ENCODE measurements at regions not wholly inside any gene's neighbourhood (a gene's known extent, or its start where the extent isn't known, plus 50 kb on each side); places are given as distances from the start of the nearest gene placed in this dataset.

DNA sequence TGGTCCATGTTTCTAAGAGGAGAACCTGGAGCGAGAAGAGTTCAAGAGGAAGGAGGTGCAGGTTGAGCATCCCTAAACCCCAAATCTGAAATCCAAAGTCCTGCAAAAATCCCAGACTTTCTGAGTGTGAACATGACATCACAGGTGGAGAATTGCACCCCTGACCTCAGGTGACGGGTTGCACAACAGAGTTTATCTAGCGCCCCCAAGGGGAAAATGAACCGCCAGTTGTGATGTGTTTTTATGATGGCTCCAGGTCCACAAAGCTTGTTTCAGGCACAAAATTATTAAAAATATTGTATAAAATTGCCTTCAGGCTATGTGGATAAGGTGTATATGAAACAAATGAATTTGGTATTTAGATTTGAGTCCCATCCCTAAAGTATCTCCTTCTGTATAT, 420.0 kb downstream of the GABRB3 start:
- Histone ChIP-seq H4K20me1 (ENCODE audit: control insufficient read depth, insufficient read depth, low read depth, low read length) (no peaks in the 10 kb centered on the region), H3K27ac (ENCODE audit: low read depth, low read length) (no peak overlapping the region), H3K4me3 (ENCODE audit: low read length) (no peak overlapping the region), H3K4me2 (ENCODE audit: low read length) (no peak overlapping the region), H3K9me3 (ENCODE audit: control insufficient read depth, insufficient read depth, low read length) (peaks cover 5% of the 10 kb centered on the region; the same call in 1 of the 2 replicates), H3F3A (ENCODE audit: control insufficient read depth, insufficient read depth) (no peaks in the 10 kb centered on the region), H3K36me3 (ENCODE audit: control insufficient read depth, low read length) (no peaks in the 10 kb centered on the region), H3K9me2 (replicated peaks; ENCODE audit: control insufficient read depth, low read length) (no peaks in the 10 kb centered on the region), H3K27me3 (ENCODE audit: control insufficient read depth, low read length) (no peaks in the 10 kb centered on the region), H3K4me1 (ENCODE audit: control insufficient read depth, low read length) (no peaks in the 10 kb centered on the region), H3K79me2 (ENCODE audit: control insufficient read depth, low read length) (no peaks in the 10 kb centered on the region)
- TF ChIP-seq, protein P1, sequence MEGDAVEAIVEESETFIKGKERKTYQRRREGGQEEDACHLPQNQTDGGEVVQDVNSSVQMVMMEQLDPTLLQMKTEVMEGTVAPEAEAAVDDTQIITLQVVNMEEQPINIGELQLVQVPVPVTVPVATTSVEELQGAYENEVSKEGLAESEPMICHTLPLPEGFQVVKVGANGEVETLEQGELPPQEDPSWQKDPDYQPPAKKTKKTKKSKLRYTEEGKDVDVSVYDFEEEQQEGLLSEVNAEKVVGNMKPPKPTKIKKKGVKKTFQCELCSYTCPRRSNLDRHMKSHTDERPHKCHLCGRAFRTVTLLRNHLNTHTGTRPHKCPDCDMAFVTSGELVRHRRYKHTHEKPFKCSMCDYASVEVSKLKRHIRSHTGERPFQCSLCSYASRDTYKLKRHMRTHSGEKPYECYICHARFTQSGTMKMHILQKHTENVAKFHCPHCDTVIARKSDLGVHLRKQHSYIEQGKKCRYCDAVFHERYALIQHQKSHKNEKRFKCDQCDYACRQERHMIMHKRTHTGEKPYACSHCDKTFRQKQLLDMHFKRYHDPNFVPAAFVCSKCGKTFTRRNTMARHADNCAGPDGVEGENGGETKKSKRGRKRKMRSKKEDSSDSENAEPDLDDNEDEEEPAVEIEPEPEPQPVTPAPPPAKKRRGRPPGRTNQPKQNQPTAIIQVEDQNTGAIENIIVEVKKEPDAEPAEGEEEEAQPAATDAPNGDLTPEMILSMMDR (IDR thresholded peaks at IDR 0.05; ENCODE audit: low read depth, low read length, poor library complexity, severe bottlenecking) = no peak
- no peak for TF ChIP-seq EZH2phosphoT487 (IDR thresholded peaks at IDR 0.05; ENCODE audit: borderline replicate concordance, low read length)

GRCh38 chr15:26352406-26352805, 420.5 kb downstream of the GABRB3 start:
- TF ChIP-seq, protein P1 (IDR thresholded peaks at IDR 0.05; ENCODE audit: low read depth, low read length, poor library complexity, severe bottlenecking) = no peak
- TF ChIP-seq EZH2phosphoT487 (IDR thresholded peaks at IDR 0.05; ENCODE audit: borderline replicate concordance, low read length) = no peak
- H3K4me2 ChIP-seq (ENCODE audit: low read length) = no peak overlapping the region
- H3K4me3 ChIP-seq (ENCODE audit: low read length) = no peak overlapping the region
- H3K4me1 ChIP-seq (ENCODE audit: control insufficient read depth, low read length) = no peaks in the 10 kb centered on the region
- H3K27ac ChIP-seq (ENCODE audit: low read depth, low read length) = no peak overlapping the region
- no peaks in the 10 kb centered on the region for H3F3A ChIP-seq (ENCODE audit: control insufficient read depth, insufficient read depth)
- no peaks in the 10 kb centered on the region for H4K20me1 ChIP-seq (ENCODE audit: control insufficient read depth, insufficient read depth, low read depth, low read length)
- H3K9me3 ChIP-seq (ENCODE audit: control insufficient read depth, insufficient read depth, low read length) = peaks cover 10% of the 10 kb centered on the region
- no peaks in the 10 kb centered on the region for H3K9me2 ChIP-seq (replicated peaks; ENCODE audit: control insufficient read depth, low read length)
- no peaks in the 10 kb centered on the region for H3K27me3 ChIP-seq (ENCODE audit: control insufficient read depth, low read length)
- H3K36me3 ChIP-seq (ENCODE audit: control insufficient read depth, low read length) = no peaks in the 10 kb centered on the region
- H3K79me2 ChIP-seq (ENCODE audit: control insufficient read depth, low read length) = no peaks in the 10 kb centered on the region

DNA sequence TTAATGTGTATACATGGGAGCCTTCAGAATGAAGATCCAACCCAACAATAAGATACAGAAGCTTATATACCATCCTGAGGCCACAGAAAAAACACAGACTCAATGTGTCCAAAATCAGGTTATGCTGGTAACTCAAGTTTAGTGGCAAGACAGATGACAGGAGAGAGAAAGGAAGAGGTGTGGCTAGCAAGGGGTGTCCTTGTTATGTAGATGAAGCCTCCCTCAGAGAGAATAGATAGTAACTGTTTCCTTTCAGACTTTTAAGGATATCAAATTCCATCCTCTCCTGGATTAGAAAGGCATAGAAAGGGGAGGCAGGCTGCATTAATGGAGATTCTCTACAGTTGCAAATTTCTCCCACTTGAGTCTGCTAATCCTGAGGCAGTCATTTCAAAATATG, 447.4 kb downstream of the GABRB3 start:
- Histone ChIP-seq H4K20me1 (ENCODE audit: control insufficient read depth, insufficient read depth, low read depth, low read length) (no peaks in the 10 kb centered on the region), H3F3A (ENCODE audit: control insufficient read depth, insufficient read depth) (no peaks in the 10 kb centered on the region), H3K4me2 (ENCODE audit: low read length) (no peak overlapping the region), H3K9me2 (replicated peaks; ENCODE audit: control insufficient read depth, low read length) (no peaks in the 10 kb centered on the region), H3K4me1 (ENCODE audit: control insufficient read depth, low read length) (no peaks in the 10 kb centered on the region), H3K27ac (ENCODE audit: low read depth, low read length) (no peak overlapping the region), H3K9me3 (ENCODE audit: control insufficient read depth, insufficient read depth, low read length) (peaks cover 11% of the 10 kb centered on the region; the same call in 1 of the 2 replicates), H3K4me3 (ENCODE audit: low read length) (no peak overlapping the region), H3K79me2 (ENCODE audit: control insufficient read depth, low read length) (no peaks in the 10 kb centered on the region), H3K27me3 (ENCODE audit: control insufficient read depth, low read length) (no peaks in the 10 kb centered on the region), H3K36me3 (ENCODE audit: control insufficient read depth, low read length) (no peaks in the 10 kb centered on the region)
- TF ChIP-seq, protein P1 (IDR thresholded peaks at IDR 0.05; ENCODE audit: low read depth, low read length, poor library complexity, severe bottlenecking) = no peak
- no peak for TF ChIP-seq EZH2phosphoT487 (IDR thresholded peaks at IDR 0.05; ENCODE audit: borderline replicate concordance, low read length)
